WTC11 (cell line): ENCODE measurements at regions not wholly inside any gene's neighbourhood (a gene's known extent, or its start where the extent isn't known, plus 50 kb on each side); places are given as distances from the start of the nearest gene placed in this dataset.

Experiments used
- AFF4 ChIP-seq: sonication (generic); formaldehyde crosslinking; IDR thresholded peaks from 2 replicates; pipeline ENCODE4 v1.8.1; 2023; ENCODE audit warnings: mild to moderate bottlenecking, missing genetic modification reagents, borderline replicate concordance
- MAX ChIP-seq: sonication (generic); formaldehyde crosslinking; IDR thresholded peaks from 2 replicates; pipeline ENCODE4 v1.8.0; 2022; ENCODE audit warnings: mild to moderate bottlenecking, missing genetic modification reagents

- TF ChIP-seq AFF4 (CRISPR knock-in tag) (no peak), MAX (CRISPR knock-in tag) (no peak)
Measured at GRCh38 chr21:19899645-19900044, 1098.6 kb upstream of the NCAM2 start.
